MG63 (cell line): ENCODE measurements at regions not wholly inside any gene's neighbourhood (a gene's known extent, or its start where the extent isn't known, plus 50 kb on each side); places are given as distances from the start of the nearest gene placed in this dataset.
A peak's percentile ranks its signal among the peaks of the same experiment; 100 is the strongest.

ENCODE experiments used
- DNase-seq: peaks from one replicate; pipeline ENCODE4 v3.0.0-alpha.2; 2020
- H3K27me3 ChIP-seq: fragments of 250-450 bp; sonication (Bioruptor Pico); 2 replicates; pipeline ENCODE4 v1.5.1; 2020; ENCODE audit warnings: mild to moderate bottlenecking, moderate library complexity
- H3K36me3 ChIP-seq: fragments of 250-450 bp; sonication (Bioruptor Pico); 2 replicates; pipeline ENCODE4 v1.5.1; 2020; ENCODE audit warnings: mild to moderate bottlenecking, moderate library complexity
- H3K4me3 ChIP-seq: fragments of 250-450 bp; sonication (Bioruptor Pico); 2 replicates; pipeline ENCODE4 v1.5.1; 2020; ENCODE audit warnings: mild to moderate bottlenecking, moderate library complexity
- H3K9me3 ChIP-seq: fragments of 250-450 bp; sonication (Bioruptor Pico); 2 replicates; pipeline ENCODE4 v1.5.1; 2020; ENCODE audit warnings: mild to moderate bottlenecking, moderate library complexity

DNA sequence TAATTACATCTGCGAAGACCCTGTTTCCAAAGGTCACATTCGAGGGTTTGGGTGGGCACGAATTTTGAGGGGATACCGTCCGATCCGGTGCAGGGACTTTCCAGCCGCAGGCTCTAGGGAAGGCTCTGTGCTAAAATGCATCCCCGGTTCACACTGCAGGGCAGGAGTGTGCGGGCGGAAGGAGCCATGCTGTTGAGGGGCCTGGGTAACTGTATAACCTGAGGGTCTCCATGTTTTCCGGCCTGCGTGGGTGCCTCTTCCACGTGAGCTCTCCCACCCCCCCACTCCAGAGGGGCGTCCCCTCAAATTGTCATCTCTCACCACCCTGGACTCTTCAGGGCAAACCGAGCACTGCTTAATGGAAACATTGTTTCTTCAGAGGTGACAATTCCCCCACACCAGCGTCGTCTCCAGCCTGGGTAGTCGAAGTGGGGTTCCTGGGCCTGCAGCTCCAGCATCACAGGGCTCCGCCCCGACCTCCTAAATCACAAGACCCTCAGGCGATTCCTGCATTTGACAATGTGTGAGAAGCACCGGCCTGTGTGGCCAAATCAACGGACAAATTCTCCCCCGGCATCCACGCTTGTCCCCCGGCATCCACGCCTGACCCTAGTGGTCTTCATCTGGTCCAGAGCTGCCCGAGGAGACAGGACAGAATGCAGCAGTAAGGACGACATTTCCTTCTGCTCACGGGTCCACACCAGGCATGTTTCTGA, 51.2 kb downstream of the FOXL3 start:
- H3K9me3 ChIP-seq: no peaks in the 10 kb centered on the region
- no peaks in the 10 kb centered on the region for H3K27me3 ChIP-seq
- DNase-seq: no peak
- H3K36me3 ChIP-seq: no peaks in the 10 kb centered on the region
- H3K4me3 ChIP-seq: no peak overlapping the region

DNA sequence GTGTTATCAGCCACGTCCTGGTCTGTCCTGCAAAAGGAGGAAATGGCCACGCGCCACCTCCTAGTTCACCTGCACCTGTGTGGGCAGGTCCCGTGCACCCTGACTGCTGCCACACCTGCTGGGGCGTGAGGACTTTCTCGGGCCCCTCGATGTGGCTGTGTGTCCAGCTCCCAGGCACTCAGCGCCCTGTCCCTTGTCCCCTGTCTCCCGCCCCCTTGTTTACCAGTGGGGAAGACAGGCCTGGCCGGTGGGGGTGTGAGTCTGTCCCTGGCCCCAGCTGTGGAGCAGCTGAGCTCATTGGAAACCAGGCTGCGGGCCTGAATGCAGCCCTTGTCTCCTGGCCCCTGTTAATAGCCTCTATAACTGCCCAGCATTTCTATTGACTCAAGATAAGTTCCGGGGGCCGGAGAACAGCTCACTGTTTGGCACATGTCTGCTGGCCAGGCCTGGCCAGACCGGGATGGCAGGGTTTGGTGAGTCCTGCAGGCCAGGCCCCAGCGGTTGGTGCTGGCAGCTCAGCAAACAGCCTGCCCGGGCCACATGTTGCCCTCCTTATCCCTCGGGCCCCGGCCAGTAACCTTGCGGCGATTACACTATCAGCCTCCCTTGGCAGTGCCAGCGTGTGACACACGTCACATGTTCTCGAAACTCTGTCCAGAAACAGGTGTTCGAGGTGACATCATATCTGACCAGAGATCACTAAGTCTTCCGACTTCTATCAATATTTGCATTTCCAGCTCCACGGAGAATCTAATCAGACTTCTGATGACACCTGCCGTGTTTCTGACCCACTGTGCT, 52.1 kb downstream of the FOXL3 start:
- DNase-seq: peak; percentile 27
- Histone ChIP-seq H3K4me3 (no peak overlapping the region), H3K36me3 (no peaks in the 10 kb centered on the region), H3K9me3 (no peaks in the 10 kb centered on the region), H3K27me3 (no peaks in the 10 kb centered on the region)

DNA sequence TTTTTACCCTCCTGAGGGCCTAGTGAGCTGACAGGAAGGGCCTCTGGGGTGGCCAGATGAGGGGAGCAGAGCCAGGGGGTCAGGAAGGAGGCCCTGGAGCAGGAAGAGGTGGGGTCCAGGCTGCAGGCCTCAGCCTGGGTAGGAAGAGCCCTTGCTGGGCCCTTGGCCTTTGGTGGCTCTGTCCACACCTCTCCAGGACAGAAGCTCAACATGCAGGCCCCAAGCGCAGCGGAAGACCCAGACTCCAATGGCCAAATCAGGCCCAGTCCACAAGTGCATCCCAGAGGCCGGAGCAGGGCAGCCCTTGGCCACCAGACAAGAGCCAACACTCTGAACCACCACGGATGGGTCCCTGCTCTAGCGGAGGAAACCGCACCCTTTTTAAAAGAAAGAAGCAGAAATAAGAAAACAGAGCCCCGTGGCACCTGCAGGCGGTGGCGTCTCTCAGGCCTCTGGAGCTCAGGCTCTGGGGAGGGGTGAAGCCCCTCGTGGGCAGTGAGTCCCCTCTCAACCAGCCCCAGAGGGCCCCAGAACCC, 52.8 kb downstream of the FOXL3 start:
- Histone ChIP-seq H3K4me3 (no peak overlapping the region), H3K27me3 (no peaks in the 10 kb centered on the region), H3K9me3 (no peaks in the 10 kb centered on the region), H3K36me3 (no peaks in the 10 kb centered on the region)
- no peak for DNase-seq

DNA sequence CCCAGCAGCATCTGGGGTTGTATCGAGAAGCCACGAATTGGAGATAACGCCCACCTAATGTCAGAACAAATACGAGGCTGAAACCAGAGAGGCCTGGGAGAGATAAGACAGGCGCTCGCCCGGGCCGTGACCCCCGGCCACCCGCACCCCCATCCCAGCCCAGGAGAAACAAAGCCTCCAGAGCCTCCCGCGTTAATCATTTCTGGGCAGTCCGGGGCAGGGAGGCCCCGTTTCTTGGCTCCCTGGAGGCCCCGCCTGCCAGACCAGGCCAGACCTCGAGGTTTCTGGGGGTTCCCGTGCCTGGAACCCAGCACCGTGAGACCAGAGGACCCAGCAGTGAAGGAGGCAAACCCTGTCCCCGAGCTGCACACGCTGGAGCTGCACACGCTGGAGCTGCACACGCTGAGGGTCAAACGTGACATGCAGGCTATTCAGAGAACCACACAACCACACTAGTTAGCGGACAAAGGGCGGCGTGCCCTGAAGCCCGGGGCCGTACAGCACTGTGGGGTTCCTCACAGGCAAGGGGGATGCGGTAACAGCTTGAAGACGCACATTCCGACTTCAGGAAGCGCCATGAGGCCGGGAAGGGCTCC, 53.4 kb downstream of the FOXL3 start:
- Histone ChIP-seq H3K4me3 (no peak overlapping the region), H3K9me3 (no peaks in the 10 kb centered on the region), H3K27me3 (no peaks in the 10 kb centered on the region), H3K36me3 (no peaks in the 10 kb centered on the region)
- no peak for DNase-seq

DNA sequence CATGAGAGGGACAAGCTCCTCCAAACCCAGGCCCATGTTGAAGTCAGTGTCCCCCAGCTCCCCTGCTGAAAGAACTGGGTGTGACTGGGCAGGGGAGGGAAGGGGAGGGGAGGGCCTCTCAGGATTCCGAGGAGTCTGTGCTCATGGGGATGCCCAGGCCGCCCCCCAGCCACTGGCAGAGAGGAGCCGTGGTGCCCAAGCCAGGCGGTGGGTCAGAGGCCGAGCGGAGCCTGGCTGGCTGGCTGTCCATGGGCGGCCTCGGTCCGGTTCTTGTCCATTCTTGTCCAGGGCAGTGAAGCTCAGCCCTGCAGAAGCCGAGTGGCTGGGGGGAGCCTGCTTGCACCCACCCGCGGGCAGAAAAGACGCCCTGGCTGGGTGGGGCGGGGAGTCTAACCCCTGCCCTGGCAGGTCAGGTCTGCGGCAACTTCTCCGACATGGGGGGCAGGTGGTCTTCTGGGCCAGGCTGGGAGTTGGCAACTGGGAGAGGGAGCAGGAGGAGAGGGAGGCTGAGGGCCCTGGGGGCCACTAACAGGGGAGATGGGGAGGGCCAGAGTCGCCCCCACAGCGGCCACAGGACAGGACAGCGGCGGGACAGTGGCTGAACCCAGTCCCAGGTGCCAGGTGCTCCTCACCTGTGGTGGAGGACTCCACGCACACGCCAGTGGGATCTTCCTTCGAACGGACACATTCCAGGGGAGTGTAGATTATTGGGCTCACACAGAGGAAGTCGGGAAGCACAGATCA, 54.1 kb downstream of the FOXL3 start:
- Histone ChIP-seq H3K9me3 (no peaks in the 10 kb centered on the region), H3K4me3 (no peak overlapping the region), H3K36me3 (no peaks in the 10 kb centered on the region), H3K27me3 (no peaks in the 10 kb centered on the region)
- DNase-seq: no peak

DNA sequence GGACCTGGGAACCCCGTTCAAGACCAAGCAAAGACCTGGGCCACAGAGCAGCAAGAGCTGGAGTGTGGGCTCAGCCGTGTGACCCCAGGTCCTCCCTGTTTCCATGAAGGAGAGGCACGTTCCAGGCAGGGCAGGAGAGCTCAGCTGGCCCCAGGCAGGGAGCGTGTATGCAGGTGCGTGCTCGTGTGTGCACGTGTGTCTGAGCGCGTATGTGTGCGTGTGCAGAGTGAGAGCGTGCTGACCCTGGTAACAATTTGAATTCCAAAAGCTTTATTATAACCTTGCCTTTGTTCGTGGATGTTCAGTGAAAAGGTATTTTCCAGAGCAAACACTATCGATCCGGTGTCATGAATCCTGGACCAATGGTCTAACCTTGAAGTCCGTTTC, 54.6 kb downstream of the FOXL3 start:
- Histone ChIP-seq H3K4me3 (no peak overlapping the region), H3K36me3 (no peaks in the 10 kb centered on the region), H3K27me3 (no peaks in the 10 kb centered on the region), H3K9me3 (no peaks in the 10 kb centered on the region)
- DNase-seq: no peak

DNA sequence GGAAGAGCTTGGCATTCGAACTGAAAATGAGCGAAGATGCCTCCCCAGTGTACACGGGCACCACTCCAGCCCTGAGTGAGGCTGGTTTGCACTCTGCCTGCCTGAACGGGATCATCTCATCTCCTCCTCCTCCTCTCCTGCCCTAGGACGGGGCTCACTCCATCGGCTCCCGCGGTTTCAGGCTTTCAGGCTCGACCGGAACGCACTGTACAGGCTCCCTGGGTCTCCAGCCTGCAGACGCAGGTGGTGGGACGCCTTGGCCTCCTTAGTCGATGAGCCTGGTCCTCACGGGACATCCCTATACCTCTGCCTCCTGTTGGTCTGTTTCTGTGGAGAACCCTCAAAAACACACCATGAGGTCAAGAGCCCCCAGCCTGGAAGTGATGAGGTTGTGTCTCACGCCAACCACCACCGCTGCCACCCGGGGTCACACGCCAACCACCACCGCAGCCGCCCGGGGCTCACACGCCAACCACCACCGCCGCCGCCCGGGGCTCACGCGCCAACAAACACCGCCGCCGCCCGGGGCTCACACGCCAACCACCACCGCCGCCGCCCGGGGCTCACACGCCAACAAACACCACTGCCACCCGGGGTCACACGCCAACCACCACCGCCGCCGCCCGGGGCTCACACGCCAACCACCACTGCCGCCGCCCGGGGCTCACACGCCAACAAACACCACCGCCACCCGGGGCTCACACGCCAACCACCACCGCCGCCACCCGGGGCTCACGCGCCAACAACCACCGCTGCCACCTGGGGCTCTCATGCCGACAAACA, 56.3 kb downstream of the FOXL3 start:
- H3K36me3 ChIP-seq: no peaks in the 10 kb centered on the region
- H3K4me3 ChIP-seq: no peak overlapping the region
- no peak for DNase-seq
- H3K9me3 ChIP-seq: no peaks in the 10 kb centered on the region
- no peaks in the 10 kb centered on the region for H3K27me3 ChIP-seq

DNA sequence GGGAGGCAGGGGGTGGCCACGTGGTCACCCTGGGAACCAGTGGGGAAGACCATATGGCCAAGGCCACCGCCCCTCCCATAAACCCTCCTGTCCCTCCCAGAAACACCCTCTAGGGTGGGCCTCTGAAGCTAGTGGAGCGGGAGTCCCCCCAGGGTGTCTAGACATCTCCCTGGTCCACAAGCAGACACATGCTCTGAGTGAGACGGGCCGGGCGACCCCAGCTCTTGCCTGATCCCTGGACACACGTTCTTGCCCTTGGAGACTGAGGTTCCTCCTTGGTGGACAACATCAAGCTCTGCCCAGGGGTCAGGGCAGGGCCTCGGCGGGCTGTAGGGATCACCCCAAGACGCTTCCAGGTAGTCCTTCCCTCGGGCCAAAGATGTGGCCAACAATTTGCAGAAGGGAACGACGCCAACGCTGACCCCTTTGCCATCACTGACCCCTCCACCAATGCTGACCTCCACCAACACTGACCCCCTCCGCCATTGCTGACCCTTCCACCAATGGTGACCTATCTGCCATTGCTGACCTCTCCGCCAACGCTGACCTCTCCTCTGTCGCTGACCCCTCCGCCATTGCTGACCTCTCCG, 57.1 kb downstream of the FOXL3 start:
- Histone ChIP-seq H3K36me3 (no peaks in the 10 kb centered on the region), H3K4me3 (no peak overlapping the region), H3K9me3 (no peaks in the 10 kb centered on the region), H3K27me3 (no peaks in the 10 kb centered on the region)
- DNase-seq: no peak

DNA sequence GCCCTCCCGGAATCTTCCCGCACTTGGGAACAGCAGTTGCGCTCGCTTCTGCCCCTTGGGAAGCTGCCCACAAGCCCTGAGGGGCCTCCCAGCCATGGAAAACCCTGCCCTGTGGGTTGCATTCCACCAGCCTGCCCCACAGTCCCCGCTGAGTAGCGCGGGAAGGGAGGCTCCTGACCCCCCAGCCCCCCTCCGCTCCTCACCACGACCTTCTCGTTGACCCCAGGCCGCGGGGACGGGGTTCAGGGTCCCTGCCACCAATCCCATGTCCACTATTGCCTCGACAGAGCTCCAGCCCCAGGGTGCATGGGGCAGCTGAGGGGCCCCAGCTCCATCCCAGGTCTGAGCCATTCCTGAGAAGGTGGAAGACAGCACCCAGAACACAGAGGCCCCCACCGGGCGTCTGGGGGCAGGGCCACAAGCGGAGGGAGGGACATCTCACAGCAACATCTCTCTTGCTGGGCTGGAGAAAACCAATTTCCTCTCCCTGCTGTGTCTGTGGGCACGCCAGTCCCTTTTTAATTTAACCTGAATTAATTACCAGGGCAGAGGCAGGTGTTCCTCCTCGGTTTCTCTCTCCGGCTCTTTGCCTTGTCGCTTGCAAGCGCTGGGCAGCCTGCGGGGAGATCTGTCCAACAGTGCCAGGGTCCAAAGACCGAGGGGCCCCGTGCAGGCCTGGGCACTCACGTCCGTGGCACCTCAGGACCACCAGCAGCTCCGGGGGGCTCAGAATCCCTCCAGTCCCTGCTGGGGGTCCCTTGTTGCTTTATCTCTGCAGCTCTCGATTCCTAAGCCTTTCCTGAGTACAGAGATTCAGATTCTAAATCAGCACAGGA, 57.9 kb downstream of the FOXL3 start:
- Histone ChIP-seq H3K36me3 (no peaks in the 10 kb centered on the region), H3K9me3 (no peaks in the 10 kb centered on the region), H3K27me3 (no peaks in the 10 kb centered on the region), H3K4me3 (no peak overlapping the region)
- DNase-seq: no peak

DNA sequence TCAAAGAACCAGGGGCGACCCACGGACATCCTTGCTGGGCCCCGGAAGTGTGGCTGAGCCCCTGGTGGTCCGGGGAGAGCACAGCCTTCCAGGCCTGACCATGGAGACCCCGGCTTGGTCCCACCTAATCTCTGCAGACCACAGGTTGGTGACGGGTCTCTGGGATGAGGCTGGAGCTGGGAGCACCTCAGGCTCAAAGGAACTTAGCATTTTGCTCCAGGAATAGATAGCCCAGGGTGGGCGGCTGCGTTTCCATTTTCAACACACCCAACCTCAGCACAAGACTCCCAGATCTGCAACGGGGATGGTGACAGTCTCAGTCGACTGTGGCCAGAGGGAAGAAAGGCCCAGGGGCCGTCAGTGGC, 58.5 kb downstream of the FOXL3 start:
- H3K9me3 ChIP-seq: no peaks in the 10 kb centered on the region
- no peak for DNase-seq
- no peaks in the 10 kb centered on the region for H3K27me3 ChIP-seq
- H3K4me3 ChIP-seq: no peak overlapping the region
- no peaks in the 10 kb centered on the region for H3K36me3 ChIP-seq

DNA sequence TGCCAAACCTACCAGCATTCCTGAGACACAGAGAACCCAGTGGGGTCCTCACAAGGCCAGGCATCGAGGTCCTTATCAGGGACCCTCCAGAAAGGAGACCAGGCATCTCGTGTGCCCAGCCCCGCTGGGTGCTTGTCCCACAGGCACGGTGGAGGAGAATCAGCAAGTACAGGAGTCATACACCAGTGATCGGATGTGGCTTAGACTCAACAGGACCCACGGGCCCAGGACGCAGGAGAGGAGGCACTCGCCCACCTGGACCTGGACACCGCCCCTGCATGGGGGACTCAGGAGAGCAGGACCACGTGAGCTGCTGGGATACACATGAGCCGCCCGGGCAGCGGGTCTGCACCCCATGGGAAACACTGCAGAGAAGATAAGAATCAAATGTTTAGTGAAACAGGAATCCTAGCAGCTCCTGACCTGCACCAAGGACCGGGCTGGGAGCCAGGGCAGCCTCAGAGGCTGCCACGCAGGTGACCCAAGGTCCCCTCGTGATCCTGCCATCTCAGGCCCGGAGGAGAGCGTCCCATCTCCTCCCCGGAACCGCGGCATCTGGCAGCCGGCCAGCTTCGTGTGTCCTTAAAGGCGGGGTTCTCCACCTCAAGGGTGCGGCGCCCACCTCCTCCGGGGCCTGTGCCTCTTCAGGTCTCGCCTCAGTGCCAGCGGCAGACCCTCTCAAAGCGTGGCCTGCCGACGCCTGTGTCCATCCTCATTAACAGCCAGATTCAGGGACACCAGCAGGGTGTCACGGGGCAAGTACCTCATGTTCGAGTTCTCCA, 59.2 kb downstream of the FOXL3 start:
- Histone ChIP-seq H3K27me3 (no peaks in the 10 kb centered on the region), H3K36me3 (no peaks in the 10 kb centered on the region), H3K4me3 (no peak overlapping the region), H3K9me3 (no peaks in the 10 kb centered on the region)
- DNase-seq: no peak

DNA sequence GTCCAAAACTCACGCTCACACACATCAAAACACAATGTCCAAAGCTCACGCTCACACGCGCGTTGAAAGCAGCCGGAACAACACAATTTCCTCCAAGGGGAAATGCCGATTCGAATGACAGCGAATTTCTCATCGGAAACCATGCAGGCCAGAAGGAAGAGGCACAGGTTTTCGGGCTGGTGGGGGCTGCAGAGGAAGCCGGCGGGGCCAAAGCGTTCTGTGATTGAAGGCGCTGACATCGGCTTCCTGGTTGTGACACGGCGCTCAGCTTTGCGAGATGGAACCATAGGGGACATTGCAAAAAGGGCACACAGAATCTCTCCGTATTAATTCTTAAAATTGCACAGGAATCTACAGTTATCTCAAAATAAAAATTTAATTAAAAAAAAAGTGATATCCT, 61.3 kb downstream of the FOXL3 start:
- DNase-seq: no peak
- Histone ChIP-seq H3K4me3 (no peak overlapping the region), H3K27me3 (no peaks in the 10 kb centered on the region), H3K9me3 (no peaks in the 10 kb centered on the region), H3K36me3 (no peaks in the 10 kb centered on the region)

DNA sequence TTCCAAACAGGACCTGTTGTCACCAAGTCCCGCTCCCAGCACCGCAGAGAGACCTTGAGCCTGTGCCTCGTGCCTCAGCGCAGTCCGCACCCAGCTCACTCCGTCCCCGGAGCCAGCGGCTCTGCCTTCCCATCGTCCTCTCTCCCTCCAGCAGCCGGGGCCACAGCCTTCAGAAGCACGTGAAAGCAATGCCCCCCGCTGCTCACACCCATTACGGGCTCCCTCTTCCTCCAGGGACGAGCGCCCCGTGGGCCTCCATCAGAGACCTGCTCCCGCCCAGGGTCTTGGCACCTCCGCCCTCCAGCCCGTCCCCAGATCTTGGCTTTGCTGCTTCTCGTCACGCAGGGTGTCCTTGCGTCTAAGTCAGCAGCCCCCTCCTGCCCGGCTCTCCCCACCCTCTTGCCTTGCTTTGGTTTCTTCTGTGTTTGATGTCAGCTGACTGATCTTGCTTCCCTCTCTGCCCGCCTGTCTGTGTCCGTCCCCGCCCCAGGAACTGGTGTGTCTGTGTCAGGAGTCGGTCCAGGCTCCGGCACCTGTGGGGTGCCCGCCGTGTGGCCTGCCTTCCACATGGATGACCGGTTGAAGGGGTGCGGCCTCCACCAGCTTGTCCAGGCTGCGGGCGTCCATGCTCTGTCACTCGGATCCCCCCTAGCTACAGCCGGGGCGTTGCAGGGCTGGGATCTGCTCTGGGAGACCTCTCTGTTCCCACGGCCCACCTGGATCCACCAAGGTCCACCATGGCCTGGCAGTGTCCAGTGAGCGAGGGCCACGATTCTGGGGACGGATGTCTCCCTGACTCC, 61.9 kb downstream of the FOXL3 start:
- no peak for DNase-seq
- H3K9me3 ChIP-seq: no peaks in the 10 kb centered on the region
- no peak overlapping the region for H3K4me3 ChIP-seq
- no peaks in the 10 kb centered on the region for H3K27me3 ChIP-seq
- H3K36me3 ChIP-seq: no peaks in the 10 kb centered on the region

DNA sequence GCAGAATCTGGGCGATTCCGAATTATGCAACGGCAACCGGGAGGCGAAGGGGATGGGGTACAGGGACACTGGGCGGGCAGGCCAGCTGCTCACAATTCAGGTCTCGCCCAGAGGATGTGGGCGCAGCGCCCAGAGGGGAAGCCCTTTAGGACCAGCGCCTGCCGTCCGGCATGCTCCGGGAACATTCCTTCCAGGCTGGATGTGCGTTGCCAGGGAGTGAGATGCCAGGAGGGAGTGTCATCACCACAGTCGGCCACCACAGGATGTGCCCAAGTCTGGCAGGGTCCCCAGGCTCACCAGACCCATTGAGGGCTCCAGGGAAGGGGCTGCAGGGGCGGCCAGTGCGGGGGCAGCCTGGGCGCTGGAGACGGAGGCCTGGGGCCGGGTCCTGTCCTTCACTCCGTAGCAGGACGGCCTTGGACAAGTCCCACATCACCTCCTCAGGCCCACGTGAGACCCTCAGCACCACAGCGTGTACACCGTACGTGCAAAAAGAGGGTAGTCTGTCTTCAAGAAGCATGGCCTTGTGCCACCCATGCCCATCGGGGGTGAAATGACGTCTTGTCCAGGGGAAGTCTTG, 63.9 kb downstream of the FOXL3 start:
- H3K36me3 ChIP-seq: no peaks in the 10 kb centered on the region
- no peaks in the 10 kb centered on the region for H3K27me3 ChIP-seq
- peak; percentile 73 for DNase-seq
- no peaks in the 10 kb centered on the region for H3K9me3 ChIP-seq
- no peak overlapping the region for H3K4me3 ChIP-seq
